Nephron progenitor cell (in vitro differentiated cells): ENCODE measurements at regions not wholly inside any gene's neighbourhood (a gene's known extent, or its start where the extent isn't known, plus 50 kb on each side); places are given as distances from the start of the nearest gene placed in this dataset.

ENCODE experiments used
- DNase-seq: peaks from one replicate; pipeline ENCODE4 v3.0.0; 2021
- H3K27ac Mint-ChIP-seq: 2 replicates; pipeline ENCODE4 v1.8.0; 2021; ENCODE audit warnings: mild to moderate bottlenecking, moderate library complexity, mixed read lengths
- H3K27me3 Mint-ChIP-seq: 2 replicates; pipeline ENCODE4 v1.8.0; 2021; ENCODE audit warnings: mild to moderate bottlenecking, low read depth, mixed read lengths; ENCODE audit not compliant: poor library complexity
- H3K36me3 Mint-ChIP-seq: 2 replicates; pipeline ENCODE4 v1.8.0; 2021; ENCODE audit warnings: low read depth, mixed read lengths
- H3K4me1 Mint-ChIP-seq: 2 replicates; pipeline ENCODE4 v1.8.0; 2021; ENCODE audit warnings: mixed read lengths
- H3K4me3 Mint-ChIP-seq: 2 replicates; pipeline ENCODE4 v1.8.0; 2021; ENCODE audit warnings: mild to moderate bottlenecking, moderate library complexity, mixed read lengths
- H3K9me3 Mint-ChIP-seq: 2 replicates; pipeline ENCODE4 v1.8.0; 2021; ENCODE audit warnings: mild to moderate bottlenecking, moderate library complexity, mixed read lengths
- TF ChIP-seq, protein P1 (sequence below): fragments of 200-600 bp; sonication (generic); IDR thresholded peaks from 2 replicates; pipeline ENCODE4 v1.5.0; 2021; ENCODE audit warnings: antibody characterized with exemption

DNA sequence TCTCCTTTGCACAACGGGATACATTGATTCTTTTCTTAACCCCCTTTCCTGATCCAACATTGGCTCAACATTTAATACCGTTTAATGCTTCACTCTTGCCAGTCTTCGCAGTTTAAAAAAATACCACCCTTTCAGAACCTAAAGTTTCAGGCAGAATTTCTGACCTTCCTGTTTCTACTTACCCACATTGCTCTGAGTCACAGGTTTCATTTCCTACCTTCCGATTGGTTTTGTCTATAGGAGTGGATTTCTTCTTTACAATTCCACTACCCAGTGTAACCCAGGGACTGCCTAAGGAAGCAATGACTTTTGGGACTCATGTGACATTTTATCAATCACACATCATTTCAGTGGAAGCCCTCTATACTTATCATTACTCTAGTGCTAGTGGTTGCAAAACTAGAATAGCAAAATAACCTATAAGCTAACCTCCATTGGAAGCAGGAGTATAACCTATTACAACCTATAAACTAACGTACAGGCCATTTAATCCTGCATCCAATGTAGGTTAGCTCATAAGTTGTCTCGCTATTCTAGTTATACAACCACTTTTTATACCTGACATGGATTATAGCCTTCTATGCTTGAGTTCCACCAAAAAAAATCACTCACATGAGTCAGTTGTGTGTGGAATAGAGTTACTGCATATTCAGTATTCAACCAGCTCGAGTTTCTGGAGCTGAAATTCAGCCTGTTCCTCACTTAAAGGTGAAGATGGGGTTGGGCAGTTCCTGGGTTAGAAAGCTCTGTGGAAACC lies 64.9 kb upstream of the KITLG start:
- Mint-ChIP-seq H3K9me3 (no peaks in the 10 kb centered on the region), H3K27ac (no peak overlapping the region), H3K27me3 (no peaks in the 10 kb centered on the region), H3K4me1 (peaks cover 4% of the 10 kb centered on the region), H3K4me3 (no peak overlapping the region), H3K36me3 (no peaks in the 10 kb centered on the region)
- TF ChIP-seq, protein P1, sequence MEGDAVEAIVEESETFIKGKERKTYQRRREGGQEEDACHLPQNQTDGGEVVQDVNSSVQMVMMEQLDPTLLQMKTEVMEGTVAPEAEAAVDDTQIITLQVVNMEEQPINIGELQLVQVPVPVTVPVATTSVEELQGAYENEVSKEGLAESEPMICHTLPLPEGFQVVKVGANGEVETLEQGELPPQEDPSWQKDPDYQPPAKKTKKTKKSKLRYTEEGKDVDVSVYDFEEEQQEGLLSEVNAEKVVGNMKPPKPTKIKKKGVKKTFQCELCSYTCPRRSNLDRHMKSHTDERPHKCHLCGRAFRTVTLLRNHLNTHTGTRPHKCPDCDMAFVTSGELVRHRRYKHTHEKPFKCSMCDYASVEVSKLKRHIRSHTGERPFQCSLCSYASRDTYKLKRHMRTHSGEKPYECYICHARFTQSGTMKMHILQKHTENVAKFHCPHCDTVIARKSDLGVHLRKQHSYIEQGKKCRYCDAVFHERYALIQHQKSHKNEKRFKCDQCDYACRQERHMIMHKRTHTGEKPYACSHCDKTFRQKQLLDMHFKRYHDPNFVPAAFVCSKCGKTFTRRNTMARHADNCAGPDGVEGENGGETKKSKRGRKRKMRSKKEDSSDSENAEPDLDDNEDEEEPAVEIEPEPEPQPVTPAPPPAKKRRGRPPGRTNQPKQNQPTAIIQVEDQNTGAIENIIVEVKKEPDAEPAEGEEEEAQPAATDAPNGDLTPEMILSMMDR, result no peak
- no peak for DNase-seq

DNA sequence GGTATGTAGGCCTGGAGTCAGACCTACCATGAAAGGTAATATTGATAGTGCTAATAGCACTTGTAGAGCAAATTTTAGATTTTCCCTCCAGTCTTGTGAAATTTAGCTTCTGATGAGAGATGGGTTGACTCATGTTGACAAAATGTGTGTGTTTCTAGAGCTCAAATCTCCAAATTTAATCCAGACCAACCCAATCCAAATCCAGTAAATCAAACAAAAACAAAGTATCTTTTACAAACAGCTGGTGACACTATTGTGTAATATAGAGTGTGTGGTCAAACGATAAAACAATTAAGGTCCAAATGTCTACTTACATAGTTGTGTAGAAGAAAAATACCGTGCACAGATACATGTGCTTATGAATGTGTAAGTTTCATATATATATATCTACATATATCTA lies 63.4 kb upstream of the KITLG start:
- H3K4me3 Mint-ChIP-seq, result no peak overlapping the region
- no peaks in the 10 kb centered on the region for H3K36me3 Mint-ChIP-seq
- H3K27ac Mint-ChIP-seq, result no peak overlapping the region
- no peak for DNase-seq
- no peaks in the 10 kb centered on the region for H3K9me3 Mint-ChIP-seq
- H3K4me1 Mint-ChIP-seq, result peaks cover 14% of the 10 kb centered on the region
- H3K27me3 Mint-ChIP-seq, result no peaks in the 10 kb centered on the region
- TF ChIP-seq, protein P1, result no peak

DNA sequence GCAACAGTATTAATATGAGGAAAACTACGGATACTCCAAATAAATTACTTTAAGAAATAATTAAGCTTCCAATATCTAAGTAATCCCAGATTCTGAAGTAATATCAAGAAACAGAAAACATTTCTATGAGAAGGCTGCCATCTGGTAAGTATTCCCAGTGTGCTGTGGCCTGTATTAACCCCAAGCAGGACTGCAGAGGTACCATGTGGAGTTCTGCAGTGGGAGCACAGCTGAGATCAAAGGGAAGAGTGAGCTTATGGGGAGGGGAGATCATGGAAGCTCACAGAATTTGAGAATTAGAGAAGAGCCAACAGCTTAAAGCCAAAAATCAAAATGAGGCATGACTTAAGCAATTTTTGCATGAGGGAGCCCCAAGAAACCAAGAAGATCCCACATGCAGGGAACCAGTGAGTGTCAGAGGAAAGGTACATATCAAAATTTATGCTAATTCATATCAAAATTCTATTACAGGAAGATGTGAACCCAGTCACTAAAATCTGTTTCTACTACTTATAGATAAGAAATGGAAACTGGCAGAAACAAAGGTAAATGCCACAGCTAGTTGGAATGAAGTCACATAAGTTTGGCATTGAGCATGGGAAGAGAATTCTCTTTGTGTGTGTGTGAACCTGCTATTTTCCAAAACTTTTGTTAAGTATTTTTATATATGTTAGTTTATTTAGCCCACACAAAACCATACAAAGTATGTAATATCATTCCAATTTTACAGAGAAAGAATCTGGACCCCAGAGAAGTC lies 62.6 kb upstream of the KITLG start:
- peak overlapping the region; percentile 9 for H3K27ac Mint-ChIP-seq
- no peaks in the 10 kb centered on the region for H3K27me3 Mint-ChIP-seq
- TF ChIP-seq, protein P1, result no peak
- H3K4me1 Mint-ChIP-seq, result peaks cover 20% of the 10 kb centered on the region
- no peaks in the 10 kb centered on the region for H3K36me3 Mint-ChIP-seq
- no peak overlapping the region for H3K4me3 Mint-ChIP-seq
- DNase-seq, result no peak
- H3K9me3 Mint-ChIP-seq, result no peaks in the 10 kb centered on the region

GRCh38 chr12:88638966-88639760 lies 58.9 kb upstream of the KITLG start:
- Mint-ChIP-seq H3K27me3 (no peaks in the 10 kb centered on the region), H3K4me3 (peak overlapping the region; percentile 4), H3K27ac (peak overlapping the region; percentile 83), H3K36me3 (no peaks in the 10 kb centered on the region), H3K9me3 (no peaks in the 10 kb centered on the region), H3K4me1 (peaks cover 20% of the 10 kb centered on the region)
- TF ChIP-seq, protein P1, result no peak
- peak; percentile 5 for DNase-seq

- TF ChIP-seq, protein P1, result no peak
- no peaks in the 10 kb centered on the region for H3K27me3 Mint-ChIP-seq
- H3K9me3 Mint-ChIP-seq, result no peaks in the 10 kb centered on the region
- no peaks in the 10 kb centered on the region for H3K36me3 Mint-ChIP-seq
- H3K4me1 Mint-ChIP-seq, result peaks cover 20% of the 10 kb centered on the region
- no peak overlapping the region for H3K4me3 Mint-ChIP-seq
- DNase-seq, result no peak
- H3K27ac Mint-ChIP-seq, result peak overlapping the region; percentile 76
These were observed 58.1 kb upstream of the KITLG start for GRCh38 chr12:88638388-88638787.
